ENCODE measurements at regions not wholly inside any gene's neighbourhood (a gene's known extent, or its start where the extent isn't known, plus 50 kb on each side); places are given as distances from the start of the nearest gene placed in this dataset.

GRCh38 chr1:63049135-63049534, 265.2 kb downstream of the ATG4C start:
- DNase-seq: no peak

- no peak for DNase-seq
Observed at GRCh38 chr1:63051356-63051755, 267.4 kb downstream of the ATG4C start.

- no peak for DNase-seq
Observed at GRCh38 chr1:63051886-63052285, 268.0 kb downstream of the ATG4C start.

GRCh38 chr1:63054184-63054583, 268.2 kb upstream of the FOXD3 start:
- DNase-seq: no peak

GRCh38 chr1:63063367-63063766, 259.0 kb upstream of the FOXD3 start:
- no peak for DNase-seq

GRCh38 chr1:63064135-63064534, 258.2 kb upstream of the FOXD3 start:
- DNase-seq: no peak

- DNase-seq: no peak
Observed at GRCh38 chr1:63068626-63069025, 253.7 kb upstream of the FOXD3 start.

- no peak for DNase-seq
Observed at GRCh38 chr1:63069214-63069613, 253.2 kb upstream of the FOXD3 start.

GRCh38 chr1:63073309-63074306, 248.8 kb upstream of the FOXD3 start:
- no peak for DNase-seq

GRCh38 chr1:63074321-63074720, 248.0 kb upstream of the FOXD3 start:
- DNase-seq: no peak

GRCh38 chr1:63082766-63083165, 239.6 kb upstream of the FOXD3 start:
- no peak for DNase-seq

- DNase-seq: no peak
Observed at GRCh38 chr1:63087966-63088365, 234.4 kb upstream of the FOXD3 start.

GRCh38 chr1:63099188-63099587, 223.2 kb upstream of the FOXD3 start:
- DNase-seq: no peak

- DNase-seq: no peak
Observed at GRCh38 chr1:63101336-63101735, 221.0 kb upstream of the FOXD3 start.

GRCh38 chr1:63103682-63104081, 218.7 kb upstream of the FOXD3 start:
- no peak for DNase-seq

- no peak for DNase-seq
Observed at GRCh38 chr1:63107066-63107465, 215.3 kb upstream of the FOXD3 start.

GRCh38 chr1:63108206-63108605, 214.2 kb upstream of the FOXD3 start:
- DNase-seq: no peak

GRCh38 chr1:63112155-63112900, 210.0 kb upstream of the FOXD3 start:
- no peak for DNase-seq

GRCh38 chr1:63115527-63115926, 206.8 kb upstream of the FOXD3 start:
- no peak for DNase-seq

GRCh38 chr1:63116016-63116415, 206.4 kb upstream of the FOXD3 start:
- DNase-seq: no peak

GRCh38 chr1:63119575-63120155, 202.7 kb upstream of the FOXD3 start:
- DNase-seq: no peak

- DNase-seq: no peak
Observed at GRCh38 chr1:63122079-63122478, 200.3 kb upstream of the FOXD3 start.

GRCh38 chr1:63124666-63125191, 197.6 kb upstream of the FOXD3 start:
- no peak for DNase-seq
